Esophagus muscularis mucosa (tissue), 3 donors: ENCODE measurements at regions not wholly inside any gene's neighbourhood (a gene's known extent, or its start where the extent isn't known, plus 50 kb on each side); places are given as distances from the start of the nearest gene placed in this dataset.

ENCODE experiments used
- CTCF ChIP-seq, 3 experiments: fragments of 200-600 bp in 2 of 3; fragments of 450-650 bp in 1 of 3; sonication (generic) in 2 of 3; IDR thresholded peaks; one replicate each; pipeline ENCODE4 v1.5.1; 2017 to 2019; ENCODE audit warnings: antibody characterized with exemption in 3 of 3, mild to moderate bottlenecking in 2 of 3, moderate library complexity in 1 of 3
- EP300 ChIP-seq: sonication (generic); formaldehyde crosslinking; IDR thresholded peaks from one replicate; pipeline ENCODE4 v1.6.1; 2017; ENCODE audit warnings: antibody characterized with exemption

DNA sequence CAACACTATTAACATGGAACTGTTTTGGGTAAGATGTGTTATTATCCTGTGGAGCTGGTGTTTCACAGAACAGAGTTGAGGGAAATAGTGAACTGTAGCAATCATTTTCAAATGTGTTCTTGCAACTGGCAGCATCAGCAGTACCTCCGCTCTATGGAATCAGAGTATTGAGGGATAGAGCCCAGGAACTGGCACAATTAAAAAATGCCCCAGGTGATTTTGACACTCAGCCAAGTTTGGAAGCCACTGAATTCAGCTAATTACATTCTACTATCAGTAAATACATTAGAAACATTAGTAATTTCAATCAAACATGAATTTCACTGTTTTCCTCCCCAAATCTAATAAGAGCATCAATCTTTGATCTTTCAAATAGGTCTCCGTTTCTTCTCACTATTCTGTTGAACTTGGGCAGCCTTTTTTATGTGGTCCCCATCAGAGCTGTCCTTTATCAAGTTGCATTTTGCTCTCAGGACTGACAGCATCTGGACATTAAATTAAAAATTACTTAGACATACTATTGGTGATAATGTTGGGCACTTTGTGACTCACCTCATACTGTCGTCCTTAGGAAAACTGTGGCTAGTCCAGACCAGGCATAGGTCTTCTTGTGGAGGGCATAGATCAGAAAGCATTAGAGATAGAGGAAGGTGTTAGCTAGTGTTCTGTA, 251.5 kb downstream of the DHX35 start:
- TF ChIP-seq CTCF (IDR thresholded peaks at IDR 0.05): no peak
- TF ChIP-seq EP300: no peak
